ENCODE measurements at regions not wholly inside any gene's neighbourhood (a gene's known extent, or its start where the extent isn't known, plus 50 kb on each side); places are given as distances from the start of the nearest gene placed in this dataset.

GRCh38 chr6:6998194-6998569 is 109.6 kb upstream of the RREB1 start:
- no TSS peak for BruUV-seq (replicated peaks)
- no peaks in the 10 kb centered on the region for H3K79me2 ChIP-seq (ENCODE audit: control insufficient read depth, insufficient read depth, low read length)
- FAIRE-seq (no peak), DNase-seq (ENCODE audit: low read depth, low spot score) (no peak)
- H3K4me1 ChIP-seq (ENCODE audit: control insufficient read depth, extremely low read depth, insufficient read depth, low read length), result no peaks in the 10 kb centered on the region
- ChIA-PET CTCF (interaction anchor here (1.0 kb wide), 1 partner anchor 27 kb away, joined by 3 read pairs; no protein-coding TSS in a partner anchor), POLR2A (no interaction called here)
- dilution Hi-C loops (cut with MboI; ENCODE audit: extremely low pct_ligation_motif_present, low sequenced_read_pairs), result no loop called here
- H3K4me2 ChIP-seq (ENCODE audit: insufficient read depth, low read length), result no peak overlapping the region
- H3K9me1 ChIP-seq (replicated peaks; ENCODE audit: control insufficient read depth, extremely low read depth, insufficient read depth, low read length), result no peaks in the 10 kb centered on the region
- no peak for TF ChIP-seq POLR2A (IDR thresholded peaks at IDR 0.05; ENCODE audit: low read depth, low read length)
- TF ChIP-seq JUN (IDR thresholded peaks at IDR 0.05; ENCODE audit: borderline replicate concordance, insufficient read depth, insufficient read length, low read depth), result no peak
- no peak for TF ChIP-seq CTCF (IDR thresholded peaks at IDR 0.05; ENCODE audit: extremely low read depth in 1 of 2, insufficient read depth in 1 of 2, low read depth in 1 of 2, low read length in 2 of 2)
- no peak for TF ChIP-seq GATA2 (IDR thresholded peaks at IDR 0.05; ENCODE audit: insufficient read depth, insufficient read length, low read depth, low read length)
- no peak for TF ChIP-seq FOS (IDR thresholded peaks at IDR 0.05; ENCODE audit: borderline replicate concordance, insufficient read depth, low read length)
- TF ChIP-seq MAX (IDR thresholded peaks at IDR 0.05; ENCODE audit: insufficient read depth, insufficient read length), result no peak
- no peak for TF ChIP-seq POLR2AphosphoS5 (IDR thresholded peaks at IDR 0.05; ENCODE audit: insufficient read depth, low read depth, low read length)
- no peak for TF ChIP-seq MYC (IDR thresholded peaks at IDR 0.05; ENCODE audit: low read depth, low read length)
- TF ChIP-seq EZH2 (IDR thresholded peaks at IDR 0.05; ENCODE audit: borderline replicate concordance, low read depth, low read length, severe bottlenecking), result no peak
- intact Hi-C loops (cut with micrococcal nuclease), result no loop called here
- no peak overlapping the region for H3K4me3 ChIP-seq (replicated peaks in 1 of 3; ENCODE audit: insufficient read depth in 1 of 3, low read depth in 1 of 3, low read length in 3 of 3)
- no peaks in the 10 kb centered on the region for H3K9me3 ChIP-seq (replicated peaks; ENCODE audit: control insufficient read depth, insufficient read depth, low read length)
- no peak overlapping the region for H2AFZ ChIP-seq (ENCODE audit: low read depth, low read length)
- H4K20me1 ChIP-seq (replicated peaks; ENCODE audit: control insufficient read depth, extremely low read depth, insufficient read depth, low read length), result no peaks in the 10 kb centered on the region
- H3K27me3 ChIP-seq (ENCODE audit: control insufficient read depth in 2 of 2, insufficient read depth in 2 of 2, low read length in 2 of 2), result no peaks in the 10 kb centered on the region
- no peaks in the 10 kb centered on the region for H3K36me3 ChIP-seq (ENCODE audit: control insufficient read depth in 2 of 2, extremely low read depth in 1 of 2, insufficient read depth in 2 of 2, low read length in 2 of 2)
- H3K27ac ChIP-seq (ENCODE audit: insufficient read depth, low read depth, low read length), result no peak overlapping the region
- no peak overlapping the region for H3K9ac ChIP-seq (replicated peaks; ENCODE audit: extremely low read depth, insufficient read depth, low read length)
